HuH-7.5 (cell line): ENCODE measurements at regions not wholly inside any gene's neighbourhood (a gene's known extent, or its start where the extent isn't known, plus 50 kb on each side); places are given as distances from the start of the nearest gene placed in this dataset.
"Not testable (repeated sequence)": the region's sequence is repeated elsewhere in the genome, so short reads cannot be mapped to it uniquely, and the experiment has no call there.

ENCODE experiments used
- DNase-seq: peaks from one replicate; pipeline ENCODE4 v3.0.0; 2011; ENCODE audit warnings: low spot score

DNA sequence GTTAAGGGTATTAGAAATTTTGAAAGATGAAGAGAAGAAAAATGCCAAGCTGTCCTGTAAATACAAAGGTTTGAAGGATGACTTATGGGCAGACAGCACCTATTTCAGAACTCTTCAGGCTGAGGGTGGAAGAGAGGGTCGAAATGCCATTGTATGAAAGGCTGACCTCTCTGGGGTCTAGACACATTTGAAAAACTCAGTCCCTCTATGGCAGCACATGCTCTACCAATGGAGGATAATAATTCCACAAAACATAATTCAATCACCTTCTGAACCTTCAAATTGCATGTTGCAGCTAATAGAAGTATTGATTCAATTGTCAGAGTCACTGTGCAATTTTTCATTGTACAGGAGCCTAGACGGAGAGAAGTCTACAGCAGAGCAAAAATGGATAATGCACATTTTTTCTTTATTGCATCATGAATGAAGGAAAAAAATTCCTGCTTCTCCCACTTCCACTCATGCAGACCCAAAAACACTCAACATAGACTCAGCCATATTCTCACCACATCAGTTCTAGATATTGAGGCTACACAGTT lies 569.1 kb downstream of the TBL1XR1 start:
- no peak for DNase-seq

DNA sequence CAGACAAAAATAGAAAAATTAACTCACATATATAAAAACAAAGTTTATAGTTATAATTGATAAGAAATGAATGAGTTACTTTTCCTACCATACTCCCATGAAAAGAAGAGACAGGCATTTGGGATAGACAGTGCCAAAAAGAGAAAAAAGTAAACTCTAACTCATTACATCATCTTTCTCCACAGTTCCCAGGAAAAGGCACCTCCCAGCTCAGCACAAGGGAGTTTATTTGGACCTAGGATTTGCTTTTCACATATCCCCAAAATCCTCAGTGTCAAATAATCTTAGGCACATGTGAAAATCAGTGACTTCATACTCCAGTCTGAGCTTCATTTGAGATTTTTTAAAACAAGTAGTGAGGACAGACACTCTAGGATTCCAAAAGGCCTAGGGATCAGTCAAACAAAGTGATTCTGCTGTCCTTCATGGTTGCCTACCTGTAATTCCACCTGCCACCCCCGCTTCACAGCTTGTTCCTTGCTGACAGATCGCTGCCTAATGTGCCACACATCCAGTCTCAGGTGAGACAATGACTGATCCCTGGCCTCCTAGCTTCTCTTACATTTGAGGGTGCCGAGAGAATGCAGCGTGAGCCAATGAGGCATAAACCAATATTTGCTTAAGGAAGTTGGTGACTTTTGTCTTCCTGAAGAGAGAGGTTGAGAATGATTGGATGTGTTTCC lies 573.7 kb downstream of the TBL1XR1 start:
- no peak for DNase-seq

DNA sequence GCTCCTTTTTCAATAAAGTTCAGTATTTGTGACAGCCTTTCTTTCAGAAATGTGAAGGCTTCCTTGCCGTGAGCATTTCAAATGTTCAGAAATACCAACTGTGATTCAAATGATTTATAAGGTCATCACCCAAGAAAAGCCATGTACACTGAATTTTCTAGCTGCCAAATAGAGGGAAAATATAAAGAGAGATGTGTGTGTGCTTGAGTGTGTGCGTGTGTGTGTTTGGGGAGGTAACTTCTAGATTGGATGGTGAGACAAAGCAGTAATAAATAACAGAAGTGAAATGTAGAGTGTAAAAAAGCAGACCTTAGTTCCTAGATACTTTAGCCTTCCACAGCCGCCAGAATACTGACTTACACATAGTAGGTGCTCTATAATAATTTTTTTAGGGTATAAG lies 577.4 kb downstream of the TBL1XR1 start:
- no peak for DNase-seq

DNA sequence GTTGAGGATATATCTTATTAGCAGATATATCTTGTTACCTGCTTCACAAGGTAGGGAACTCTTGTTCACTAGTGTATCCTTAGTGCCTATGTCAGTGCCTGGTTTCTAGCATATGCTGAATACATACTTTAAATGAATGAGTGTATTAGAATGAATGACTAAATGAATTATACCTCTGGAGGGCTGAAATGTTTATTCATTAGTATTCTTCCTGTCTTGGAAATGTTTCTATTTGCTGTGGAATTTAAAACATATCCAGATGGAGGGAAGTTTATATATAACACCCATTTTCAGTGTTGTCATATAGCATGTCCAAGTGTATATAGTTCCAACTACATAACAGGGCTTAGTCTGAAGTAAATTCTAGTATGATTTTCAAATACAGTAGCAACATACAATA lies 581.5 kb downstream of the TBL1XR1 start:
- DNase-seq = no peak

DNA sequence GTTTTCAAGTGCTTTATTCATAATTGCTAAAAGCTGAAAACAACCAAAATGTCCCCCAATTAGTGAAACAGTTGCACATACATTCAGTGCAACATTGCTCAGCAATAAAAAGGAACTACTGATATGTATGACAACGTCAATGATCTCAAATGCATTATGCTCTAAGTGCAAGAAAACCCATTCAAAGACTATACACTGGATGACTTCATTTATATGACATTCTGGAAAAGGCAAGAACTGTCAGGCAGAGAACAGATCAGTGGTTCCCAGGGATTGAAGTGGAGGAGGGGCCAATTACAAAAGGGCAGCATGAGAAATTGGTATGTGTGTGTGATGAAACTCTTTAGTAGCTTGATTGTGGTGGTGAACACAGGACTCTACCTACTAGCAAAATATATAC lies 585.6 kb downstream of the TBL1XR1 start:
- DNase-seq = no peak

DNA sequence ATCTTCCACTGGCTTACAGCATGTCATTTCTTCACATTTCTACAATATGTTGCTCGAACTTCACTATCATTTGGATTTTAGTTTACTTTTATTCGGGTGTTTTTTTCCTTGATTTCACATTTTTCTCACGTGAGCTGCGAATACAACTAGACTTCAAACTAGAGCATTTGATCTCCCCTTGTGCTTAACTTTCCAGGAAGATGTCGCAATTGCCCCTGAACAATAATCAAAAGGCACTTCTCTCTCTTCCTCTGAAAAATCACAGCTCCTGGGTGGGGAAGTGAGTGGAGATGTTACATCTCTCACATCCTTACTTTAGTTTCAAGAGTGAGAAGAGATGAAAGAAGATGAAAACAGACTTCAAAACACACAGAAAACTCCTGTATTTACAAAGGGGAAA lies 587.9 kb downstream of the TBL1XR1 start:
- DNase-seq = no peak

DNA sequence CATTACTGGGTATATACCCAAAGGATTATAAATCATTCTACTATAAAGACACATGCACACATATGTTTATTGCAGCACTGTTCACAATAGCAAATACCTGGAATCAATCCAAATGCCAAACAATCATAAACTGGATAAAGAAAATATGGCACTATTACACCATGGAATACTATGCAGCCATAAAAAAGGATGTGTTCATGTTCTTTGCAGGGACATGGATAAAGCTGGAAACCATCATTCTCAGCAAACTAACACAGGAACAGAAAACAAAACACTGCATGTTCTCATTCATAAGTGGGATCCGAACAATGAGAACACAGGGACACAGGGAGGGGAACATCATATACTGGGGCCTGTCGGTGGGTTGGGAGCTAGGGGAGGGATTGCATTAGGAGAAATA lies 591.7 kb downstream of the TBL1XR1 start:
- not testable (repeated sequence) for DNase-seq

DNA sequence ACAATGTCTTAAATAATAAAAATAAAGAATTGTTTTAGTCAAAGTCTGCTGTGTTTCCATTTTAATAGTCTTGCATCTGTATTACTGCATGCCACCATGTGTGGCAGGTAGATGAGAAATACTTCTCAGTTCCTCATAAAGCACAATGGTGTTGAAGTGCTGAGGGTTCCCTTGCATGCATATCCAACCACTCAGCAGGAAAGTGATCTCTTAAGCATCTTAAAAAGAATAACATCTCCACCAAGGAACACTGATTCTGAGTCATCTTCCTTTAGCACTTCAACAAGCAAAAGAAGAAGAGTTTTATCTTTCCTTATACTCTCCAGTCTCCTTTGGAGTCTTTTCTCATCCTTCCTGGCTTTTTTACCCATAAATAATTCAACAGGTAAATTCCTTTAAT lies 602.0 kb downstream of the TBL1XR1 start:
- no peak for DNase-seq

DNA sequence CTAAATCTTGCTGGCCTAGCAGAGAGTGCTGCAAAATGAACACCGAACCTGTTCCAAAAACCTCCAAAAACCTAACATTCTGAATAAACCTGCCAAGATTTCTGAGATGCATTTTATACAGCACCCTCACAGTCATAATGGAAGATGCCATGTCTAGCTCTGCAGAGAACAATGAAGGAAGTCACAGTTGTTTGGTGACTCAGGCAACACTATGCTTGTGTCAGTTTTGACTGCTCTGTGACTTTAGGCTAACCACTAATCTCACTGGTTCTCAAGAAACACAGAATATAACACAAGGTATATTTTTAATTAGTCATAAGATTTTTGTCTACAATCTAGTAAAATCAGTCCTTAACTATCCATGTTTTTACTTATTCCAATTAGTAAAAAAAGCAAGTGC lies 606.6 kb downstream of the TBL1XR1 start:
- DNase-seq = no peak

DNA sequence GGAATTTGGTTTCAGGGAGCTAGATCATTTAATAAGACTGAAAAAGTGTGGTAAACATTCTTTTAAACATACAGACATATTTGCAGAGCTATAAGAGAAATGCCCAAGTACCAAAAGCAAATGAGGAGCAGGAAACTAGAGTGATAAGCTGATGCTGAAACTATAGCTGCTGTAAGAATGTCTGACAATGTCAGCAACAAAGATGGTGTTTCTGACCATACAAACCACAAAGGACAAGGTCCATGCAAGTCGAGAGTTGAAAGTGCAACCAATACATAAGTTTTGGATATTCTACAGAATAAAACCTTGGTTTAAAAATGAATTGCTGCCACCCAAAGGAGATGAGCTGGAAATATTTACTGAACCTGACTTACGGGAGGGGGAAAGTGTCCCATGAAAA lies 610.2 kb downstream of the TBL1XR1 start:
- no peak for DNase-seq

DNA sequence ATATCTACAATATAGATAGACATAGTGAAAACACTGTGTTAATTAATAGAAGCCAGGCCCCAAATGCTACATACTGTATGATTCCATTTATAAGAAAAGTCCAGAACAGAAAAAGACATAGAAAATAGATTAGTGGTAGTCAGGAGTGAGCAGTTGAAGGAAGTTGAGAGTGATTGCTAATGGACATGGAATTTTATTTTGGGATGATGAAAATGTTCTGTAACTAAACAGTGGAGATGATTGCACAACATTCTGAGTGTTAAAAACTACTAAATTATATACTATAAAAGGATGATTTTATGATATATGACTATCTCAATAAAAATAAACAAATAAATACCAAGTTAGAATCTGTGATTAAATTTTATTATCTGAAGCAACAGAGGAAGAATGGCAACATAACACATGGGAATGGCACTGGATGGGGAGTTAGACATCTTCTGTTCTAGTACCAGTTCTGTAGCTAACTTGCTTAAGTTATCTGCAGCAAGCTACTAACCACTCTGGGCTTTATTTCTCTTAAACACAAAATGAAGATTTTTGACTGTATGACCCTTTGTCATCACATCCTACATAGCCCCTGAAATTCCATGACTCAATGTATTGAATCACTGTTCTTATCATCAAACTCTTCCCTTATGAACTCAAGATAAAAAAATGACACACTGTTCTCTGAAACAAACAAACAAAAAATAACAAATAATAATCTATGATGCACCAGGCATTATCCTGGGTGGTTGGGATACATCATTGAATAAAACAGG lies 612.7 kb downstream of the TBL1XR1 start:
- no peak for DNase-seq

DNA sequence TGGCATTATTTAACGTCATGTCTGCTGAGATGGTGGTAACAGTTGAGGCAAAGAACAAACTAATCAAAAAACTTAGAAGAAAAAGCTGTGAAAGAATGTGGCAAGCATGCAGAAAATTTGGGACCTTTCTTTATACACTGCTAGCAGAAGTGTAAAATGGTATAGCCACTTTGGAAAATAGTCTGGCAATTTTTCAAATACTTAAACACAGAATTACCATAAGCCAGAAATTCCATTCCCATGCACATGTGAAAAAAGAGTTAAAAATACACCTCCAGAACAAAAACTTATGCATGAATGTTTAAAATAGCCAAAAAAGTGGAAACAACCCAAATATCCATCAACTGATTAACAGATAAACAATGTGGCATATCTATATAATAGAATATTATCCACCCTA lies 613.3 kb downstream of the TBL1XR1 start:
- DNase-seq = no peak

DNA sequence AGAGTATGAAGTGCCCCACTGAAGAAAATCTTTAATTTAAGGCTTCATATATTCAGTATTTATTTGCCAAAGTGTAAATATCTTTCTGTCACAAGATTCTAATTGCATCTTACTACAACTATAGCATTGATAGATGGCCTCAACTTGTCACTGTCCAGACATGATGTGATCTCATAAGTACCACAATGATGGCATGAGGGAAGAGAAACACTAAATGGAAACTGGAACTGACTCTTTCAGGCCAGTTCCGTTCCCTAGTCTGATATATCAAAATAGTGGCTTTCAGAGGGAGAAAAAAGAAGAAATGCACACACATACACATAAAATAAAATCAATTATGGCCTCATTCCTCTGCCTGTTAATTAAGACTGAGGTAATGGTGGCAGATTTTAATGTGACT lies 615.7 kb downstream of the TBL1XR1 start:
- DNase-seq = no peak

DNA sequence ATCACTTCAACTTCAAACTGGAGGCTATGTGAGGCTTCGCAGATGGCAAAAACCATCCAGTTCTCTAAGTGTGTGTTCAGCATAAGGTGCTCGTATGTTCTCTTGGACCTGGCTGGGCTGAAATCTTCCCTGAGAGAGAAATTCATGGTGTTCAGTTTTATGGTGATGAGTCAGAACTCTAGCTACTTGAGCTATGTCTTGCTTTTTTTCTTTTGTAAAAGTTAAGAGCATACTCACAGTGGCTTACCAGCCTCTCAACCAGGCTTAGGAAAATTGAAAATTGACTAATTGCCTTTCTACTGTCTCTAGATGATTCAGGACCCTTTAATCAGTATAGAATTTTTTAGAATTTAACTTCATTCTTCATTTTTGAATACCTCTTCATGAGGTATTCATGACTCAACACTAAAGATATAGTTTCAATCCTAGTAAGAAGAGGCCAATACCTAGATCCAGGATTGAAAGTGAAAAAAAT lies 617.5 kb downstream of the TBL1XR1 start:
- DNase-seq = no peak

DNA sequence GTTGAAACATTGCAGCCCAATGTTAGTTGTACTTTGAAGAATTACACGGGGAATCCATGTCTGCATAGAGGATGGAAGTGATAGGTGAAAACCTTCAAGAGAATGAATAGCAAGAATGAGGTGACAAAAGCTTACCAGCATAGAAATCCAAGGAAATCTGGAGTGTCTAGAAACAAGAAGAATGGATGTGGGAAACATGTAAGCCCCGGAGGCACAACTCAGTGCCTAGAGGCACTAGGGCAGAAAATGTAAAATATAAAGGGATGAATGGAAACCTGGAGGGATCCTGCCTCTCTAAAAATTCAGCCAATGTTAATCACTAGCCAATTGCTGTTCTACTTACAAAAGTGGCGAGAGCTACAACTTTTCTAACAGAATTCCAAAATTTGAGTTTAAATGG lies 619.0 kb downstream of the TBL1XR1 start:
- DNase-seq = no peak

DNA sequence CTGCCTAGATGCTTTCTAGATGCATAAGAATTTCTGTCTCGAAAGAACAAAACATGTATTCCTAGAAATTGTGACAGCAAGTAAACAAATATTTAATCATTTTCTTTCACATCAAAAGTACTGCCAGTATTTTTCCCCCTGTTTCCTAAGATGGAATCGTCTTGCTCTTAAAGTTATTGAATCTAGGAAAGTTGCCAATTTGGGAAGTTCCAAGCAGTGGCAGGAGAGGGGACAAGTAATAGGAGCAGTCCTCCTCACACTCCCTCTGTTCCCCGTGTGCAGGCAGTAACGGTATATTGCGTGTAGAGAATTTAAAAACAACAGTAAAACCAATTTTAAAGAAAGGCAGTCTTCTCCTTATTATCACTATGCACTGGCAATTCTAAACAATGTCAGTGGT lies 619.8 kb downstream of the TBL1XR1 start:
- DNase-seq = no peak

DNA sequence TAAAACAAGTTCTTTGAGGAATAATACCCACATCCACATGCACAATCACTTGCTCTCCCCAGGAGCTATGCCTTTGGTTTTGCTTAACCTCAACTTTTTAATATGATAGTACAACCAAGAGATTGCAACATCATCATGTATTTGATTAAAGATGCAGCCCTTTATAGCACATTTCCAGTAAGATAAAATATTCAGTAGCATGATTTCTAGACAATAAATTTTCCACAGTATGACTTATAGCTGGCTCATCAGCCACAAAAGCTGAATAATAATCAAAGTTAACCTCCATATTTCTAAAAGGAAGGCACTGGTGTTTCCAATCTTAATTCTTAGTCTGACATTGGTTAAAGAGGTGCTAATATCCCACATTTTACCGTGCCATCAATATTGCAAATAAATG lies 622.5 kb downstream of the TBL1XR1 start:
- no peak for DNase-seq

DNA sequence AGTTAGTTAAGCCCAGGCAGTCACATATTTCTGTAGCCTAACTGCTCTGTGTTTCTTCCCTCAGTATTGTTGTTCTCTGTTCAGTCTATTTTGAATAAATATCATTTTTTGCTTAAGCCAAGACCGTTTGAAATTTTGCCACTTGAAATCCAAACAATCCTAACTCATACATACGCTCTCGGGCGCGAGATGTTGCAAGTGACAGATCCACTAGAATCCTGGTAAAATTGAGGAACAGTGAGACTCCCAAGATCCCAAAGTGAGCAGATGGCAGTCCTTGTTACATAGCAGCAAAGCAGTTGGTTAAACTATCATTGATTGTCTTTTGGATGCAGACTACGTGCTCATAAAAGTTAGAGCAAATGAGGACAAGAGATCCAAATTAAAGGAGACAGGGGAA lies 625.4 kb downstream of the TBL1XR1 start:
- no peak for DNase-seq

DNA sequence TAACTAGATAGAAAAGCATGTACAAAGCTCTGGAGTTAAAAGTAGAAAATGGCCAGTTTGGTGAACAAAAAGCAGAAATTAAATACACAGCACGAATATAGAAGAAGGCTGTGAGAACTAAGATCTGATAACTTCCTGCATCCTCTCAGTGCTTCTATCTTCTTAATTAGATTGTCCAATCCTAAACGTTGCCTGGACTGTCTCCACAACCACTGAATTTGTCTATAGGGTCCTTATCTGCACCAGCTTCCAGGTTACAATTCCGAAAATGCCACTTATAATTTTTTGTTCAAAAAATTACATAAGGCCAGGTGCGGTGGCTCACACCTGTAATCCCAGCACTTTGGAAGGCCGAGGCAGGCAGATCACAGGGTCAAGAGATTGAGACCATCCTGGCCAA lies 626.3 kb downstream of the TBL1XR1 start:
- DNase-seq = no peak

DNA sequence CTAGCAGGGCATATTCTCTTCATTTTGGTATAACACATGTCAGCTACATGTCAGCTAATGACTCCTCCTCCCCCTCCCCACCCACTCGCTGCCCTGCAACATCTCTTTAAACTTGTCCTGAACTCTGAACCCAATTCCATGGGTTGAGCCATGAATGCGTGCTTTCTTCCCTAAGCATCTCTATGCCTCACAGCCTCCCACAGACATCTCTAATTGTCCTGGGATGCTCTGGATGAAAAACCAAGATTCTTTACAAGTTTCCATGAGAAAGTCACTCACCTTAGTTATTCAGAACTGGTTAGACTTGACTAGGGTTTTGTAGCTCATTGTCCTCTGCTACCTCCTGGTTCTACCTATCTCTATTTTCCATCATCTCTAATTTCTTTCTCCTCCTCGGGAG lies 629.1 kb downstream of the TBL1XR1 start:
- no peak for DNase-seq

DNA sequence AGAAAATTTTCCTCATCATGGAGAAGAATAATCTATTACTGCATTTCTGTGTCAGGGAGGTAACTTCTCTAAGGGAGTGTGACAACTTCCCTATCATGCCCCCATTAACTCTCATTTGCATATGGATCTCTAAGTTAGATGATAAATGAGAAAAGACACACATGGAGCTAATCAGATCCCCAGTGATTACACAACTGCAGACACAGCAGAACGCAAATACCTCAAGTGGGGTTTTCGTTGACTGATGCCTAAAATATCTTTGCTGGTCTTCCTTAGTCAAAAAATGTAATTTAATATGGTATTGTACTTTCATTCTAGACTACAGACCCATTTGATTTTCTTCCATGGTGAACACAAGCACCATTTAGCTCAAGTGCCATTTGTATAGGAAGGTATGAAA lies 630.5 kb downstream of the TBL1XR1 start:
- no peak for DNase-seq

DNA sequence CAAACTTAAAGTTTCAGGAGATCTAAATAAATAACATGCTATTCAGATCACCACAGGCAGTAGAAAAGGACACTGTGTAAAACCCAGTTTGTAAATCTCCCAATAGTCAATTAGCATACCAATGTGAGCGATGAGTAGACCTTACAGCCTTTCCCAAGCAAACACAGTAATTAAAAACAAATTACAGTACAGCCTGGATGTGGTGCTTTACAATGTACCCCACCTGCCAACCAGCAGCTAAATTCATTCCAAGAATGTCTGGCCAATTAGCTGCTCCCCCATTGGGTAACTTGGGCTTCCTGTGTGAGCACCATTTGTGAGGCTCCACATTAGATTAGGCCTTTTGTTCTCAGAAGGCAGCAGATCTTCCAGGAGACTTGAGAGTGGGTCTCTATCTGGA lies 635.0 kb downstream of the TBL1XR1 start:
- no peak for DNase-seq

DNA sequence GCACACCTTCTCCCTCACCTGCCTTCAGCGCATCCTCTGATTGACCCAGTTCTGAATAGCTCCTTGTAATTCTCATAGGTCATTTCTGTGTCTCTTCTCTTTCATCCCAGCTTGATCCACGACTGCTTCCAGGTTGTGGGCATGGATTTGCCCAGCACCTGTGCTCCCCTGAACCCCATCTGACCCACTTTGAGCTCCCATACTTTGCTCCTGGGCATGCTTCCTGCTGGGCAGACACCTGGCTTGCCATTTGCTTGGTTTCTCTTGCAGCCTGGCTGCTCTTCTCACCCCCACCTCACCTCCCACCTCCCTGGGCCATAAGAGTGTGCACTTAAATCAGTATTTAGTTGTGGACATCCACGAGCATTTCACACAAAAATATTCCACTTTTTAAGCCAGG lies 635.5 kb downstream of the TBL1XR1 start:
- DNase-seq = no peak
